HepG2 (cell line): ENCODE measurements at regions not wholly inside any gene's neighbourhood (a gene's known extent, or its start where the extent isn't known, plus 50 kb on each side); places are given as distances from the start of the nearest gene placed in this dataset.

ENCODE experiments used
- CREM ChIP-seq, 2 experiments: sonication (generic) in 1 of 2; formaldehyde crosslinking in 1 of 2; IDR thresholded peaks; 2 replicates each; pipeline versions ENCODE4 v1.4.0 to v1.6.1; 2016 to 2020; ENCODE audit warnings: antibody characterized with exemption in 1 of 2, mild to moderate bottlenecking in 1 of 2, missing genetic modification reagents in 1 of 2
- FLYWCH1 ChIP-seq: sonication (generic); formaldehyde crosslinking; IDR thresholded peaks from 2 replicates; pipeline ENCODE4 v1.8.1; 2023; ENCODE audit warnings: mild to moderate bottlenecking, missing genetic modification reagents
- MYNN ChIP-seq: sonication (generic); formaldehyde crosslinking; IDR thresholded peaks from 2 replicates; pipeline ENCODE4 v1.4.0; 2020; ENCODE audit warnings: mild to moderate bottlenecking, low read depth, missing genetic modification reagents
- NCOA1 ChIP-seq: sonication (generic); formaldehyde crosslinking; IDR thresholded peaks from 2 replicates; pipeline ENCODE4 v1.9.0; 2021; ENCODE audit warnings: missing genetic modification reagents
- POLR2AphosphoS5 ChIP-seq: IDR thresholded peaks from 2 replicates; pipeline ENCODE4 v1.6.1; 2012; ENCODE audit warnings: low read depth, low read length
- ZNF17 ChIP-seq: sonication (generic); formaldehyde crosslinking; IDR thresholded peaks from 2 replicates; pipeline ENCODE4 v1.5.0; 2020; ENCODE audit warnings: mild to moderate bottlenecking, missing genetic modification reagents
- TF ChIP-seq, protein P1 (sequence below): sonication (generic); formaldehyde crosslinking; IDR thresholded peaks from 2 replicates; pipeline ENCODE4 v1.5.0; 2020; ENCODE audit warnings: mild to moderate bottlenecking, missing genetic modification reagents, moderate library complexity
- TF ChIP-seq, protein P2 (sequence below): IDR thresholded peaks from 2 replicates; pipeline ENCODE4 v1.6.1; 2016; ENCODE audit warnings: low read depth, control low read depth

- TF ChIP-seq POLR2AphosphoS5 (no peak), CREM (IDR thresholded peaks at IDR 0.05) (no peak), CREM (CRISPR knock-in tag; IDR thresholded peaks at IDR 0.05) (no peak), MYNN (no peak), ZNF17 (CRISPR knock-in tag) (no peak), NCOA1 (no peak), FLYWCH1 (no peak)
- TF ChIP-seq, protein P1, sequence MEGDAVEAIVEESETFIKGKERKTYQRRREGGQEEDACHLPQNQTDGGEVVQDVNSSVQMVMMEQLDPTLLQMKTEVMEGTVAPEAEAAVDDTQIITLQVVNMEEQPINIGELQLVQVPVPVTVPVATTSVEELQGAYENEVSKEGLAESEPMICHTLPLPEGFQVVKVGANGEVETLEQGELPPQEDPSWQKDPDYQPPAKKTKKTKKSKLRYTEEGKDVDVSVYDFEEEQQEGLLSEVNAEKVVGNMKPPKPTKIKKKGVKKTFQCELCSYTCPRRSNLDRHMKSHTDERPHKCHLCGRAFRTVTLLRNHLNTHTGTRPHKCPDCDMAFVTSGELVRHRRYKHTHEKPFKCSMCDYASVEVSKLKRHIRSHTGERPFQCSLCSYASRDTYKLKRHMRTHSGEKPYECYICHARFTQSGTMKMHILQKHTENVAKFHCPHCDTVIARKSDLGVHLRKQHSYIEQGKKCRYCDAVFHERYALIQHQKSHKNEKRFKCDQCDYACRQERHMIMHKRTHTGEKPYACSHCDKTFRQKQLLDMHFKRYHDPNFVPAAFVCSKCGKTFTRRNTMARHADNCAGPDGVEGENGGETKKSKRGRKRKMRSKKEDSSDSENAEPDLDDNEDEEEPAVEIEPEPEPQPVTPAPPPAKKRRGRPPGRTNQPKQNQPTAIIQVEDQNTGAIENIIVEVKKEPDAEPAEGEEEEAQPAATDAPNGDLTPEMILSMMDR (CRISPR knock-in tag), result no peak
- TF ChIP-seq, protein P2, sequence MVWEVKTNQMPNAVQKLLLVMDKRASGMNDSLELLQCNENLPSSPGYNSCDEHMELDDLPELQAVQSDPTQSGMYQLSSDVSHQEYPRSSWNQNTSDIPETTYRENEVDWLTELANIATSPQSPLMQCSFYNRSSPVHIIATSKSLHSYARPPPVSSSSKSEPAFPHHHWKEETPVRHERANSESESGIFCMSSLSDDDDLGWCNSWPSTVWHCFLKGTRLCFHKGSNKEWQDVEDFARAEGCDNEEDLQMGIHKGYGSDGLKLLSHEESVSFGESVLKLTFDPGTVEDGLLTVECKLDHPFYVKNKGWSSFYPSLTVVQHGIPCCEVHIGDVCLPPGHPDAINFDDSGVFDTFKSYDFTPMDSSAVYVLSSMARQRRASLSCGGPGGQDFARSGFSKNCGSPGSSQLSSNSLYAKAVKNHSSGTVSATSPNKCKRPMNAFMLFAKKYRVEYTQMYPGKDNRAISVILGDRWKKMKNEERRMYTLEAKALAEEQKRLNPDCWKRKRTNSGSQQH (CRISPR knock-in tag), result no peak
Measured at GRCh38 chr4:79561751-79562150, 153.7 kb upstream of the GK2 start.
